Loucy (cell line): ENCODE measurements at regions not wholly inside any gene's neighbourhood (a gene's known extent, or its start where the extent isn't known, plus 50 kb on each side); places are given as distances from the start of the nearest gene placed in this dataset.
"Not testable (repeated sequence)": the region's sequence is repeated elsewhere in the genome, so short reads cannot be mapped to it uniquely, and the experiment has no call there.

ENCODE experiments used
- H2AFZ ChIP-seq: fragments of 200-600 bp; sonication (generic); 2 replicates; pipeline ENCODE4 v1.6.0; 2016; ENCODE audit warnings: antibody characterized with exemption, mild to moderate bottlenecking, low read length, moderate library complexity
- H3F3A ChIP-seq: fragments of 200-600 bp; 2 replicates; pipeline ENCODE4 v1.6.0; 2016; ENCODE audit warnings: antibody characterized with exemption, low read depth, mild to moderate bottlenecking
- H3K27me3 ChIP-seq: fragments of 200-600 bp; sonication (generic); 2 replicates; pipeline ENCODE4 v1.6.1; 2014; ENCODE audit warnings: low read length, mild to moderate bottlenecking; ENCODE audit not compliant: insufficient read depth, poor library complexity, severe bottlenecking
- H3K36me3 ChIP-seq: fragments of 200-600 bp; sonication (generic); 2 replicates; pipeline ENCODE4 v1.6.1; 2016; ENCODE audit warnings: low read length; ENCODE audit not compliant: insufficient read depth
- H3K4me1 ChIP-seq: fragments of 200-600 bp; sonication (generic); 2 replicates; pipeline ENCODE4 v1.5.1; 2014; ENCODE audit warnings: low read length, mild to moderate bottlenecking; ENCODE audit not compliant: insufficient read depth, poor library complexity, severe bottlenecking
- H3K4me2 ChIP-seq: fragments of 200-600 bp; sonication (generic); 2 replicates; pipeline ENCODE4 v1.6.0; 2014; ENCODE audit warnings: antibody characterized with exemption, low read length, low read depth, mild to moderate bottlenecking; ENCODE audit not compliant: poor library complexity, severe bottlenecking
- H3K4me3 ChIP-seq: fragments of 200-600 bp; sonication (generic); 2 replicates; pipeline ENCODE4 v1.5.1; 2014; ENCODE audit warnings: low read length, mild to moderate bottlenecking, mixed read lengths; ENCODE audit not compliant: poor library complexity, severe bottlenecking
- H3K79me2 ChIP-seq: fragments of 200-600 bp; sonication (generic); 2 replicates; pipeline ENCODE4 v1.6.1; 2014; ENCODE audit warnings: low read length; ENCODE audit not compliant: insufficient read depth
- H3K9ac ChIP-seq: fragments of 200-600 bp; sonication (generic); 2 replicates; pipeline ENCODE4 v1.6.0; 2014; ENCODE audit warnings: mild to moderate bottlenecking, low read depth, low read length, moderate library complexity; ENCODE audit not compliant: poor library complexity, severe bottlenecking
- H3K9me2 ChIP-seq: fragments of 200-600 bp; sonication (generic); replicated peaks from 2 replicates; pipeline ENCODE4 v1.6.1; 2016; ENCODE audit warnings: low read depth, low read length, mixed read lengths
- H3K9me3 ChIP-seq: fragments of 200-600 bp; sonication (generic); 2 replicates; pipeline ENCODE4 v1.6.1; 2014; ENCODE audit warnings: mild to moderate bottlenecking, antibody characterized with exemption, low read length, low read depth; ENCODE audit not compliant: insufficient read depth
- H4K20me1 ChIP-seq: fragments of 200-600 bp; sonication (generic); 2 replicates; pipeline ENCODE4 v1.6.0; 2014; ENCODE audit warnings: antibody characterized with exemption, low read length, mild to moderate bottlenecking; ENCODE audit not compliant: insufficient read depth, poor library complexity, severe bottlenecking
- CTCF ChIP-seq: fragments of 200-600 bp; sonication (generic); conservative IDR thresholded peaks from 2 replicates; pipeline ENCODE4 v1.5.1; 2014; ENCODE audit warnings: mild to moderate bottlenecking, antibody characterized with exemption, low read length
- EZH2phosphoT487 ChIP-seq: fragments of 200-600 bp; IDR thresholded peaks from 2 replicates; pipeline ENCODE4 v1.6.1; 2018; ENCODE audit warnings: antibody characterized with exemption, mild to moderate bottlenecking, moderate library complexity, borderline replicate concordance

- Histone ChIP-seq H3K9ac (no peak overlapping the region), H3K4me3 (no peak overlapping the region), H3K9me3 (no peaks in the 10 kb centered on the region), H3F3A (no peaks in the 10 kb centered on the region), H4K20me1 (no peaks in the 10 kb centered on the region), H3K27me3 (no peaks in the 10 kb centered on the region), H3K4me2 (no peak overlapping the region), H3K79me2 (no peaks in the 10 kb centered on the region), H3K4me1 (no peaks in the 10 kb centered on the region), H2AFZ (no peak overlapping the region), H3K36me3 (no peaks in the 10 kb centered on the region), H3K9me2 (no peaks in the 10 kb centered on the region)
- no peak for TF ChIP-seq EZH2phosphoT487
- no peak for TF ChIP-seq CTCF
Observed at GRCh38 chr11:97622795-97623194, 1233.0 kb downstream of the JRKL start.

GRCh38 chr11:97636741-97637140, 1246.9 kb downstream of the JRKL start:
- H3K79me2 ChIP-seq, H3K9me2 ChIP-seq, H4K20me1 ChIP-seq, H2AFZ ChIP-seq, H3K36me3 ChIP-seq, H3F3A ChIP-seq, H3K4me3 ChIP-seq, H3K9me3 ChIP-seq, H3K9ac ChIP-seq, H3K4me2 ChIP-seq, H3K27me3 ChIP-seq, H3K4me1 ChIP-seq: not testable (repeated sequence)

- no peak for TF ChIP-seq EZH2phosphoT487
- TF ChIP-seq CTCF, result no peak
- no peaks in the 10 kb centered on the region for H4K20me1 ChIP-seq
- no peaks in the 10 kb centered on the region for H3K4me1 ChIP-seq
- no peaks in the 10 kb centered on the region for H3K9me3 ChIP-seq
- no peak overlapping the region for H3K4me2 ChIP-seq
- no peak overlapping the region for H3K9ac ChIP-seq
- H3K27me3 ChIP-seq, result no peaks in the 10 kb centered on the region
- no peaks in the 10 kb centered on the region for H3K9me2 ChIP-seq
- no peak overlapping the region for H2AFZ ChIP-seq
- no peak overlapping the region for H3K4me3 ChIP-seq
- no peaks in the 10 kb centered on the region for H3K79me2 ChIP-seq
- no peaks in the 10 kb centered on the region for H3K36me3 ChIP-seq
- H3F3A ChIP-seq, result no peaks in the 10 kb centered on the region
Observed at GRCh38 chr11:97637701-97638100, 1247.9 kb downstream of the JRKL start.

GRCh38 chr11:97638641-97639224, 1248.9 kb downstream of the JRKL start:
- H3K79me2 ChIP-seq, result no peaks in the 10 kb centered on the region
- H3K36me3 ChIP-seq, result no peaks in the 10 kb centered on the region
- no peaks in the 10 kb centered on the region for H4K20me1 ChIP-seq
- no peak for TF ChIP-seq CTCF
- no peak for TF ChIP-seq EZH2phosphoT487
- no peaks in the 10 kb centered on the region for H3K27me3 ChIP-seq
- no peaks in the 10 kb centered on the region for H3K9me2 ChIP-seq
- no peaks in the 10 kb centered on the region for H3F3A ChIP-seq
- no peaks in the 10 kb centered on the region for H3K4me1 ChIP-seq
- no peaks in the 10 kb centered on the region for H3K9me3 ChIP-seq
- H3K9ac ChIP-seq, result no peak overlapping the region
- no peak overlapping the region for H3K4me3 ChIP-seq
- H3K4me2 ChIP-seq, result no peak overlapping the region
- no peak overlapping the region for H2AFZ ChIP-seq
